Retina (tissue), 1 donor: ENCODE measurements at regions not wholly inside any gene's neighbourhood (a gene's known extent, or its start where the extent isn't known, plus 50 kb on each side); places are given as distances from the start of the nearest gene placed in this dataset.
"Not testable (repeated sequence)": the region's sequence is repeated elsewhere in the genome, so short reads cannot be mapped to it uniquely, and the experiment has no call there.

ENCODE experiments used
- DNase-seq: peaks from one replicate; pipeline ENCODE4 v3.0.0-alpha.2; 2016

DNA sequence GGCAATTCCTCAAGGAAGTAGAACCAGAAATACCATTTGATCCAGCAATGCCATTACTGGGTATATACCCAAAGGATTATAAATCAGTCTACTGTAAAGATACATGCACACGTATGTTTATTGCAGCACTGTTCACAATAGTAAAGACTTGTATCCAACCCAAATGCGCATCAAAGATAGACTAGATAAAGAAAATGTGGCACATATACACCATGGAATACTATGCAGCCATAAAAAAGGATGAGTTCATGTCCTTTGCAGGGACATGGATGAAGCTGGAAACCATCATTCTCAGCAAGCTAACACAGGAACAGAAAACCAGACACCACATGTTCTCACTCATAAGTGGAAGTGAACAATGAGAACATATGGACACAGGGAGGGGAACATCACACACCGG is 130.0 kb upstream of the HS3ST4 start:
- not testable (repeated sequence) for DNase-seq

- not testable (repeated sequence) for DNase-seq
Observed at GRCh38 chr16:25556968-25557312, 134.8 kb upstream of the HS3ST4 start.

DNA sequence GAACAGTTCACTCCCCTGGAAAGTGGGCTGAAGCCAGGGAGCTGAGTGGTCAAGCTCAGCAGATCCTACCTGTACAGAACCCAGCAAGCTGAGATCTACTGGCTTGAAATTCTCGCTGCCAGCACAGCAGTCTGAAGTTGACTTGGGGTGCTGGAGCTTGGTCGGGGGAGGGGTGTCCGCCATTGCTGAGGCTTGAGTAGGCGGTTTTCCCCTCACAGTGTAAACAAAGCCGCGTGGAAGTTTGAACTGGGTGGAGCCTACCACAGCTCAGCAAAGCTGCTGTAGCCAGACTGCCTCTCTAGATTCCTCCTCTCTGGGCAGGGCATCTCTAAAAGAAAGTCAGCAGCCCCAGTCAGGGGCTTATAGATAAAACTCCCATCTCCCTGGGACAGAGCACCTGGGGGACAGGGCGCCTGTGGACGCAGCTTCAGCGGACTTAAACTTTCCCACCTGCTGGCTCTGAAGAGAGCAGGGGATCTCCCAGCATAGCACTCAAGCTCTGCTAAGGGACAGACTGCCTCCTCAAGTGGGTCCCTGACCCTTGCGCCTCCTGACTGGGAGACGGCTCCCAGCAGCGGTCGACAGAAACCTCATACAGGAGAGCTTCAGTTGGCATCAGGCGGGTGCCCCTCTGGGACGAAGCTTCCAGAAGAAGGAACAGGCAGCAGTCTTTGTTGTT is 135.3 kb upstream of the HS3ST4 start:
- DNase-seq: not testable (repeated sequence)

DNA sequence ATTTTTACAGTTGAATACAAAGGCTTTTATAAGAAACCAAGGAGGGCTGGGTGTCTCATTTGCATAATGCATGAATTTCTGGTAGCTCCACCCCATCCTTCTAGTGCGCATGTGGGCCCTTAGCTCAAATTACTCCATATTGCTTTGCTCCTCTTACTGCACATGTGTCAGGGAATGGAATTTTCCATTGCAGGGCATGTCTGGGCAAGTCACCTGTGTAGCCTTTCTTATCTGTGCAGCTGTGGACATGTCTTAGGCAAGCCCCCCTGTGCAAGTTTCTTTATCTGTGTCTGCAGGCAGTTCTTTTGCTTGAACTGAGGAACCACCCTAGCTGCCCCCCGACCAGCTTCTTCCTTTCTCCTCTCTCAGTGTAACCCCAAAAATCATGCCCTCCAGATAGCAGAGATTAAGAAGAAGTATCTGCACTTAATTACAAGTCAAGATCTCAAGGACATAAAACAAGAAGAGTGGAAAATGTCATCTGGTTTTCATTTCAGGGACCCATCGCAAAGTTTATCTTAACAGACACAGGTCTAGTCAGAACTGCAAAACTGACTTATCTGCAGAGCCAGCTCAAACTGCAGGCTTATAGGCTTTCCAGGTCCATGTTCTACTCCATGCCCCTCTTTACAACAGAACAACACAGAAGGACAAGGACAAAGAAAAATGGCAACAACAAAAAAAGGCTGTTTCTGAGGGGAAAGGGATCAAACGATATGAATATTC is 137.9 kb upstream of the HS3ST4 start:
- no peak for DNase-seq

- no peak for DNase-seq
Observed at GRCh38 chr16:25550647-25551046, 141.1 kb upstream of the HS3ST4 start.

GRCh38 chr16:25546791-25547190 is 145.0 kb upstream of the HS3ST4 start:
- no peak for DNase-seq

DNA sequence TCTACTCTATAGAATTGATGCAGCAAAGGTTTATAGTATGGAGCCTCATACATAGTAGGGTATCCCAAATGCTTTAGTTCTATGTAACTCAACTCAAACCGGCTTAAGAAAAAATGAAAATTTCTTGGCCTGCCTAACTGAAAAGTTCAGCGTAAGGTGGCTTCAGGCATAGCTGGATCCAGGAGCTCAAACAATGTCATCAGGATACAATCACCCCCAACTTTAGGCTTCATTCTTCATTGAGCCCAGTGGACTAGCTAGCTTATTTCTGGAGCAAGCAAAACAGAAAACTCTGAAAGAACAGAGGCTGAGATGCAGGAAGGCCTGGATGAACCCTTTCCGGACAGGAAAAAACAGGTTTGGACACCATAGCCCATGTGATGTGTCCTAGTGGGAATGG is 147.5 kb upstream of the HS3ST4 start:
- DNase-seq: no peak

GRCh38 chr16:25542306-25542705 is 149.5 kb upstream of the HS3ST4 start:
- DNase-seq: no peak

DNA sequence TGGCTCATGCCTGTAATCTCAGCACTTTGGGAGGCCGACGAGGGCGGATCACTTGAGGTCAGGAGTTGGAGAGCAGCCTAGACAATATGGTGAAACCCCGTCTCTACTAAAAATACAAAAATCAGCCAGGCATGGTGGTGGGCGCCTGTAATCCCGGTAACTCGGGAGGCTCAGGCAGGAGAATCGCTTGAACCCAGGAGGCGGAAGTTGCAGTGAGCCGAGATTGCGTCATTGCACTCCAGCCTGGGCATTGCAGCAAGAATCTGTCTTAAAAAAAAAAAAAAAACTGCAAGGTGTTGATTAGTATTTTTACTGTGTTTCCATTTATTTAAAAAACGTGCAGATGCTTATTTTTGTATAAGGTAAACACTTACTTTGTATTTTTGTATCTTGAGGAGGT is 152.0 kb upstream of the HS3ST4 start:
- DNase-seq: not testable (repeated sequence)

DNA sequence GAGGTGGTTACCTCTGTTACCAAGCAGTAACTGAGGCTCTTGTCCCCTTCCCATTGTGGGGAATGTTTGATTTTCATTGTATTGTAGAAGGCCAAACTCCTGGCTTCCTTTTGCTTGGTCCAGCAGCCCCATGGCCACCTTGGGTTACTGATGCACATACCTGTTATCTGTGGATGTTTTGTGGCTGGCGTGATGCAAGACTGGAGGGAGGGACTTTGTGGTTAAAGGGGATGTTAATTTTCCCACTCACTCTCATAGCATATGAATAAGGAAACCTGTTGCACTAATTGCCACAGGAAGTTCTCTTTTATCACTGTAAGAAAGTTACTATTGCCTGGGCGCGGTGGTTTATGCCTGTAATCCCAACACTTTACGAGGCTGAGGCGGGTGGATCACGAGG is 168.6 kb upstream of the HS3ST4 start:
- DNase-seq: no peak

DNA sequence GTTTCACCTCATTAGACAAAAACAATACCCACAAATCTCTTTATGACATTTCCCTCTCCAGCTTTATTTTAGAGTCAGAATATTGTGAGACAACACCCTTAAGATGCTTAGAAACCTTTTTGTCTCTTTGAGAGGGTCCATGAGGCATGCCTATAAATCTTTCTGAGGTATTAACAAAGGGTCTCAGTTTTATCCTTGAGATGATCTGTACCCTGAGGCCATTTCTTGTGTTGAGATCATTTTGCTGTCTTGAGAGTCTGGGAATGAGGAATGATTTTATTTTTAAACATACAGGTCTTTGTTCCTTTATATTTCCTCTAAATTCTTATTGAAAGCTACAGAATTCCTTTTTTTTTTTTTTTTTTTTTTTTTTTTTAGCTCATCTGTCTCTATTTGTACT is 179.7 kb upstream of the HS3ST4 start:
- DNase-seq: no peak

DNA sequence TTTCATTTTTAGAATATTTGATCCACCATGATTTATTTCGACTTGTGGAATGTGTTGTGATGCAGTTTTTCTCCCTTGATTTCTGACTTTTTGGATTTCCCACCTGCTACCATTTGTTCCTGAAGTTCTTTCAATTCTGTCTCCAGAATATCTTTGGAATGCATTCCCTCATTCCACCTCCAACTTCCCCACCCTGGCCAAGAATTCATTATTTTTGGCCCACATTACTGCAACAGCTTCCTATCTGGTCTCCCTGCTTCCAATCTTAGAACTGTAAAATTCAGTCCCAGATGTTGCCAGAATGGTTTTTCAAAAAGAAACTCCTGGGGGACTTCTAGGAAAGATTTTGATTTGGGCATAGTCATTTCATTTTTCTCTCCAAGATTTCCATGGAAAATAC is 182.3 kb upstream of the HS3ST4 start:
- no peak for DNase-seq

DNA sequence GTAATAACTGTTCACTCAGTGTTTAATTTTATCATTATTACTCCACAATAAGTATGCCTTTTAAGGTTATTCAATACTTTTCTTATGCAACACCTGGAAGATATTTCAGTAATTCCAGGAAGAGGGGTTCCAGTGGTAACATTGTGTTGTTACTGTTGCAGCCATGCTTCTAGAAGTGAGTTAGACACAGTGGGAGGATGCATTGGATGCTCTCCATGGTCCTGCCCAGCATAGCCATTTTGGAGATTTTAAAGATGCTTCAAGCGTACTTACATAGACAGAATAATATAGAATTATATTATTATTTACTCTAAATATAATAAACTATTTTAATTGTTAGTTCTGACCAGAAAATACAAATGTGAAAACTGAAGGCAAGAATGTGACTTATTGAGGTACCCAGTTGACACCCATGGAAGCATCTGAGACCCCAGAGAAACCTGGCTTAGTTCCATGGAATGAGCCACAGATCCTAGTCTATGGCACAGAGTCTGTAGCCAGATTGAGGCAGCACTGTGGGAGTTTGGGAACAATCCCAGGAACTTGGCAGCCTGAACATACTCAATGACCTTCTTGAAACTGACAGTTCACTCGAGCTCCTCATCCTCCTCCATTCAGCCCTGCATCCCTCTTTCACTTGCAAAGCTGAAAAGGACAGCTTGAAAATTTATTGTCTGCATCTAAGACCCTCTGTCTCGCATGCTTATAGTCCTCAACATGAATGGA is 190.1 kb upstream of the HS3ST4 start:
- no peak for DNase-seq

DNA sequence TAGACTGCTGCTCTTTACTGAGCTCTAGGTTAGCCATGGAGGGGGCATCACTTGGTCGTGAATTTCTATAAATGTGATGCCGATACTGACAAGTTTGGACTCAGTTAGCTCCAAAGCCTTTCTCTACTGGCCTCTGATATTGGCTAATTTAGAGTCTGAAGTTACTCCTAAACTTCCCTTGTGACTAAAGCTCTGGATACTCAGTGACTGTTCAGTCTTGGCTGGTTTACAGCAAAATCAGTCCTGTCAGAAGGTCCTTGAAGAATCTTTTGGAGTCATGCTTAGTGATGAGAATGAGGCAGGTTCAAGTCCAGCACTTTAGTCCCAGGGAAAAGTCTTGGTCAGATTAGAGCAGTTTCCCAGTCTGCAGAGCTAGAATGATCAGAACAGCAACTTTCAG is 197.5 kb upstream of the HS3ST4 start:
- DNase-seq: no peak

GRCh38 chr16:25493136-25493811 is 198.5 kb upstream of the HS3ST4 start:
- DNase-seq: no peak

DNA sequence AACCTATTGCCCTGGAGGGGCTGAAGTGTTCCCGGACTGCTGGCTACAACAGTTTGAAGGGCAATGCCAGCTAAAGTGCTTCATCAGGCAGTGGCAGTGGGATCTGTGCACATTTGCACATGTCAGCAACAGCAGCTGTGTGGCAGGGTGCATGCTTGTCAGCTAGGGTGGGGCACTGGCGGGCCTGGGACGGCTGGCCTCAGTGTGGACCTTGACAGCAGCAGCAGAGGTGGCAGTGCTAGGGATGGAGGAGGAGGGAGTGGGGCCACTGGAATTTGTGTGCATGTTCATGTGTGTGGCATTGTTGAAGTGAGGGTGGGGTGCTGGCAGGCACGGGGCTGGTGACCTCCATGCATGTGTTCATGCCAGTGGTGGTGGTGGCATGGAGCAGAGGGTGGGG is 203.3 kb upstream of the HS3ST4 start:
- DNase-seq: no peak

GRCh38 chr16:25487888-25488287 is 203.9 kb upstream of the HS3ST4 start:
- DNase-seq: no peak

GRCh38 chr16:25481636-25482035 is 210.1 kb upstream of the HS3ST4 start:
- DNase-seq: no peak

DNA sequence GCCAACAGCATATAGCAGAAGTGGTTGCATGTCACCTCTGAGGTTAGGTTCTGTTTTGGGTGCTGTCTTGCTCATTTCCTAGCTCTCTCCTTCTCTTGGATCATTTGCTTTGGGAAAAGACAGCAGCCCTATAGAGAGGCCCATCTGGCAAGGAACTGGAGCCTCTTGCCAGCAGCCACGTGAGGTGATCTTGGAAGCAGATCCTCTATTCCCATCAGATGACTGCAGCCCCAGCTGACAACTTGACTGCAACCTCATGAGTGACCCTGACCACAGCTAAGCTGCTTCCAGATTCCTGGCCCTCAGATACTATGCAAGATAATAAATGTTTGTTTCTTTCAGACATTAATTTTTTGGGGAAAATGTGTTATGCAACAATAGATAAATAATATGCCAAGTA is 213.3 kb upstream of the HS3ST4 start:
- DNase-seq: no peak

DNA sequence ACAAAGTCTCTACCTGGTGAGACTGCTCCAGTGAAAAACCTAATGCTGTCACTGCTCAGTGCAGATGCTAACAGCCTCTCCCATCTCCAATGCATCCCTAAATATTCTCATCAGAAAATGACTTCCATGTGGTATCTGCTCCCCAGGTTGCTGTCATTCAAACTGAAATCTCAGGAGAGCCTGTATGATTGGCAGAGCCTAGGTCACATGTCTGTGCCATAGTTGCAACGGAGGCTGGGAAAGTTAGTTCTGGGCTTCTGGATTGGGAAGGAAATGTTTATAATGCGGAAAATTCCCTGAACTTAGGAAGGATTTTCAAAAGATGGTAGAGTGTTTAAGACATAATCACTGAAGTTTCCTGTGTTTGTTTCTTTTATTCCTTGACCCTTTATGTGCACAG is 206.4 kb upstream of the ZKSCAN2 start:
- no peak for DNase-seq

- DNase-seq: no peak
Observed at GRCh38 chr16:25449802-25450201, 192.2 kb upstream of the ZKSCAN2 start.

- DNase-seq: no peak
Observed at GRCh38 chr16:25443994-25444393, 186.3 kb upstream of the ZKSCAN2 start.

DNA sequence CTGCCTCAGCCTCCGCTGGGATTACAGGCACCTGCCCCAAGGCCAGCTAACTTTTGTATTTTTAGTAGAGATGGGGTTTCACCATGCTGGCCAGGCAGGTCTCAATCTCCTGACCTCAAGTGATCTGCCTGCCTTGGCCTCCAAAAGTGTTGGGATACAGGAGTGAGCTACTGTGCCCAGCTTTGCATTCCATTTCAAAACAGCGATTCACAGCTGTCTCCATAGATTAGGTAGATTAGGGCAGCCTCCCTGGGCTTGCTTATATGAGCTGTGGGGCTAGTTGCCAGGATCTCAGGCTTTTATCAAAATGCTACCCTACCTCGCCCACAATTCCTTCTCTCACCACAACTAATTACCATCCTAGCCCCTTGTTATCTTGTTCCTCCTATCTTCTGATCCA is 176.4 kb upstream of the ZKSCAN2 start:
- DNase-seq: no peak

GRCh38 chr16:25433388-25433787 is 175.7 kb upstream of the ZKSCAN2 start:
- DNase-seq: no peak
